ENCODE measurements at regions not wholly inside any gene's neighbourhood (a gene's known extent, or its start where the extent isn't known, plus 50 kb on each side); places are given as distances from the start of the nearest gene placed in this dataset.

- Histone ChIP-seq H3K36me3 (ENCODE audit: control insufficient read depth in 2 of 2, insufficient read depth in 2 of 2, low read length in 1 of 2) (no peaks in the 10 kb centered on the region), H3K4me3 (ENCODE audit: low read length in 2 of 2) (no peak overlapping the region), H3K4me1 (ENCODE audit: control insufficient read depth in 2 of 2, insufficient read depth in 2 of 2, low read length in 2 of 2) (no peaks in the 10 kb centered on the region), H3K27me3 (ENCODE audit: control insufficient read depth in 2 of 2, insufficient read depth in 1 of 2, low read length in 1 of 2) (no peaks in the 10 kb centered on the region), H3K27ac (ENCODE audit: low read depth in 1 of 2, low read length in 1 of 2) (no peak overlapping the region), H3K9me3 (ENCODE audit: control insufficient read depth in 2 of 2, insufficient read depth in 1 of 2, low read length in 1 of 2) (no peaks in the 10 kb centered on the region)
- WGBS, result 95% methylated on average over 1 of the region's 1 CpG
- DNase-seq (ENCODE audit: low read depth in 6 of 9, low spot score in 9 of 9), result peak in 1 of 9 donors; percentile 24
Observed at GRCh38 chr5:116911074-116911473, 336.5 kb upstream of the SEMA6A start.

GRCh38 chr5:116908537-116908936, 333.9 kb upstream of the SEMA6A start:
- WGBS, result 93% methylated on average over 1 of the region's 1 CpG
- no peak overlapping the region for H3K27ac ChIP-seq (ENCODE audit: low read depth in 1 of 2, low read length in 1 of 2)
- H3K36me3 ChIP-seq (ENCODE audit: control insufficient read depth in 2 of 2, insufficient read depth in 2 of 2, low read length in 1 of 2), result no peaks in the 10 kb centered on the region
- H3K4me1 ChIP-seq (ENCODE audit: control insufficient read depth in 2 of 2, insufficient read depth in 2 of 2, low read length in 2 of 2), result no peaks in the 10 kb centered on the region
- no peak for DNase-seq (ENCODE audit: low read depth in 6 of 9, low spot score in 9 of 9)
- H3K4me3 ChIP-seq (ENCODE audit: low read length in 2 of 2), result no peak overlapping the region
- H3K27me3 ChIP-seq (ENCODE audit: control insufficient read depth in 2 of 2, insufficient read depth in 1 of 2, low read length in 1 of 2), result no peaks in the 10 kb centered on the region
- no peaks in the 10 kb centered on the region for H3K9me3 ChIP-seq (ENCODE audit: control insufficient read depth in 2 of 2, insufficient read depth in 1 of 2, low read length in 1 of 2)

- DNase-seq (ENCODE audit: low read depth in 6 of 9, low spot score in 9 of 9), result no peak
- no peaks in the 10 kb centered on the region for H3K9me3 ChIP-seq (ENCODE audit: control insufficient read depth in 2 of 2, insufficient read depth in 1 of 2, low read length in 1 of 2)
- no peaks in the 10 kb centered on the region for H3K4me1 ChIP-seq (ENCODE audit: control insufficient read depth in 2 of 2, insufficient read depth in 2 of 2, low read length in 2 of 2)
- no peaks in the 10 kb centered on the region for H3K27me3 ChIP-seq (ENCODE audit: control insufficient read depth in 2 of 2, insufficient read depth in 1 of 2, low read length in 1 of 2)
- H3K4me3 ChIP-seq (ENCODE audit: low read length in 2 of 2), result no peak overlapping the region
- H3K27ac ChIP-seq (ENCODE audit: low read depth in 1 of 2, low read length in 1 of 2), result no peak overlapping the region
- H3K36me3 ChIP-seq (ENCODE audit: control insufficient read depth in 2 of 2, insufficient read depth in 2 of 2, low read length in 1 of 2), result no peaks in the 10 kb centered on the region
- WGBS, result 91% methylated on average over 3 of the region's 3 CpGs
Observed at GRCh38 chr5:116905885-116906284, 331.3 kb upstream of the SEMA6A start.

- DNase-seq (ENCODE audit: low read depth in 6 of 9, low spot score in 9 of 9), result no peak
- no peaks in the 10 kb centered on the region for H3K9me3 ChIP-seq (ENCODE audit: control insufficient read depth in 2 of 2, insufficient read depth in 1 of 2, low read length in 1 of 2)
- H3K36me3 ChIP-seq (ENCODE audit: control insufficient read depth in 2 of 2, insufficient read depth in 2 of 2, low read length in 1 of 2), result no peaks in the 10 kb centered on the region
- WGBS, result 97% methylated on average over 1 of the region's 1 CpG
- H3K4me3 ChIP-seq (ENCODE audit: low read length in 2 of 2), result no peak overlapping the region
- no peaks in the 10 kb centered on the region for H3K27me3 ChIP-seq (ENCODE audit: control insufficient read depth in 2 of 2, insufficient read depth in 1 of 2, low read length in 1 of 2)
- no peaks in the 10 kb centered on the region for H3K4me1 ChIP-seq (ENCODE audit: control insufficient read depth in 2 of 2, insufficient read depth in 2 of 2, low read length in 2 of 2)
- H3K27ac ChIP-seq (ENCODE audit: low read depth in 1 of 2, low read length in 1 of 2), result no peak overlapping the region
Observed at GRCh38 chr5:116900793-116901192, 326.2 kb upstream of the SEMA6A start.

- 84% methylated on average over 2 of the region's 2 CpGs for whole genome bisulfite sequencing
- Histone ChIP-seq H3K4me1 (ENCODE audit: control insufficient read depth in 2 of 2, insufficient read depth in 2 of 2, low read length in 2 of 2) (no peaks in the 10 kb centered on the region), H3K27me3 (ENCODE audit: control insufficient read depth in 2 of 2, insufficient read depth in 1 of 2, low read length in 1 of 2) (no peaks in the 10 kb centered on the region), H3K9me3 (ENCODE audit: control insufficient read depth in 2 of 2, insufficient read depth in 1 of 2, low read length in 1 of 2) (no peaks in the 10 kb centered on the region), H3K27ac (ENCODE audit: low read depth in 1 of 2, low read length in 1 of 2) (no peak overlapping the region), H3K4me3 (ENCODE audit: low read length in 2 of 2) (no peak overlapping the region), H3K36me3 (ENCODE audit: control insufficient read depth in 2 of 2, insufficient read depth in 2 of 2, low read length in 1 of 2) (no peaks in the 10 kb centered on the region)
- DNase-seq (ENCODE audit: low read depth in 6 of 9, low spot score in 9 of 9), result no peak
Observed at GRCh38 chr5:116898917-116899316, 324.3 kb upstream of the SEMA6A start.

GRCh38 chr5:116897291-116897690, 322.7 kb upstream of the SEMA6A start:
- H3K27me3 ChIP-seq (ENCODE audit: control insufficient read depth in 2 of 2, insufficient read depth in 1 of 2, low read length in 1 of 2), result no peaks in the 10 kb centered on the region
- no peaks in the 10 kb centered on the region for H3K9me3 ChIP-seq (ENCODE audit: control insufficient read depth in 2 of 2, insufficient read depth in 1 of 2, low read length in 1 of 2)
- no peaks in the 10 kb centered on the region for H3K36me3 ChIP-seq (ENCODE audit: control insufficient read depth in 2 of 2, insufficient read depth in 2 of 2, low read length in 1 of 2)
- DNase-seq (ENCODE audit: low read depth in 6 of 9, low spot score in 9 of 9), result no peak
- H3K4me1 ChIP-seq (ENCODE audit: control insufficient read depth in 2 of 2, insufficient read depth in 2 of 2, low read length in 2 of 2), result no peaks in the 10 kb centered on the region
- 96% methylated on average over 3 of the region's 3 CpGs for WGBS
- H3K27ac ChIP-seq (ENCODE audit: low read depth in 1 of 2, low read length in 1 of 2), result no peak overlapping the region
- no peak overlapping the region for H3K4me3 ChIP-seq (ENCODE audit: low read length in 2 of 2)

- Histone ChIP-seq H3K4me3 (ENCODE audit: low read length in 2 of 2) (no peak overlapping the region), H3K4me1 (ENCODE audit: control insufficient read depth in 2 of 2, insufficient read depth in 2 of 2, low read length in 2 of 2) (no peaks in the 10 kb centered on the region), H3K27ac (ENCODE audit: low read depth in 1 of 2, low read length in 1 of 2) (no peak overlapping the region), H3K9me3 (ENCODE audit: control insufficient read depth in 2 of 2, insufficient read depth in 1 of 2, low read length in 1 of 2) (no peaks in the 10 kb centered on the region), H3K27me3 (ENCODE audit: control insufficient read depth in 2 of 2, insufficient read depth in 1 of 2, low read length in 1 of 2) (no peaks in the 10 kb centered on the region), H3K36me3 (ENCODE audit: control insufficient read depth in 2 of 2, insufficient read depth in 2 of 2, low read length in 1 of 2) (no peaks in the 10 kb centered on the region)
- DNase-seq (ENCODE audit: low read depth in 6 of 9, low spot score in 9 of 9), result no peak
Observed at GRCh38 chr5:116896001-116896400, 321.4 kb upstream of the SEMA6A start.

GRCh38 chr5:116892993-116893392, 318.4 kb upstream of the SEMA6A start:
- Histone ChIP-seq H3K27me3 (ENCODE audit: control insufficient read depth in 2 of 2, insufficient read depth in 1 of 2, low read length in 1 of 2) (no peaks in the 10 kb centered on the region), H3K27ac (ENCODE audit: low read depth in 1 of 2, low read length in 1 of 2) (no peak overlapping the region), H3K9me3 (ENCODE audit: control insufficient read depth in 2 of 2, insufficient read depth in 1 of 2, low read length in 1 of 2) (no peaks in the 10 kb centered on the region), H3K36me3 (ENCODE audit: control insufficient read depth in 2 of 2, insufficient read depth in 2 of 2, low read length in 1 of 2) (no peaks in the 10 kb centered on the region), H3K4me1 (ENCODE audit: control insufficient read depth in 2 of 2, insufficient read depth in 2 of 2, low read length in 2 of 2) (no peaks in the 10 kb centered on the region), H3K4me3 (ENCODE audit: low read length in 2 of 2) (no peak overlapping the region)
- DNase-seq (ENCODE audit: low read depth in 6 of 9, low spot score in 9 of 9), result no peak

- no peak overlapping the region for H3K4me3 ChIP-seq (ENCODE audit: low read length in 2 of 2)
- DNase-seq (ENCODE audit: low read depth in 6 of 9, low spot score in 9 of 9), result no peak
- no peaks in the 10 kb centered on the region for H3K9me3 ChIP-seq (ENCODE audit: control insufficient read depth in 2 of 2, insufficient read depth in 1 of 2, low read length in 1 of 2)
- no peaks in the 10 kb centered on the region for H3K4me1 ChIP-seq (ENCODE audit: control insufficient read depth in 2 of 2, insufficient read depth in 2 of 2, low read length in 2 of 2)
- 100% methylated on average over 1 of the region's 1 CpG for WGBS
- no peaks in the 10 kb centered on the region for H3K27me3 ChIP-seq (ENCODE audit: control insufficient read depth in 2 of 2, insufficient read depth in 1 of 2, low read length in 1 of 2)
- no peak overlapping the region for H3K27ac ChIP-seq (ENCODE audit: low read depth in 1 of 2, low read length in 1 of 2)
- no peaks in the 10 kb centered on the region for H3K36me3 ChIP-seq (ENCODE audit: control insufficient read depth in 2 of 2, insufficient read depth in 2 of 2, low read length in 1 of 2)
Observed at GRCh38 chr5:116887104-116887503, 312.5 kb upstream of the SEMA6A start.

GRCh38 chr5:116885825-116886224, 311.2 kb upstream of the SEMA6A start:
- Histone ChIP-seq H3K27me3 (ENCODE audit: control insufficient read depth in 2 of 2, insufficient read depth in 1 of 2, low read length in 1 of 2) (no peaks in the 10 kb centered on the region), H3K4me1 (ENCODE audit: control insufficient read depth in 2 of 2, insufficient read depth in 2 of 2, low read length in 2 of 2) (no peaks in the 10 kb centered on the region), H3K4me3 (ENCODE audit: low read length in 2 of 2) (no peak overlapping the region), H3K9me3 (ENCODE audit: control insufficient read depth in 2 of 2, insufficient read depth in 1 of 2, low read length in 1 of 2) (no peaks in the 10 kb centered on the region), H3K36me3 (ENCODE audit: control insufficient read depth in 2 of 2, insufficient read depth in 2 of 2, low read length in 1 of 2) (no peaks in the 10 kb centered on the region), H3K27ac (ENCODE audit: low read depth in 1 of 2, low read length in 1 of 2) (no peak overlapping the region)
- no peak for DNase-seq (ENCODE audit: low read depth in 6 of 9, low spot score in 9 of 9)

All from thymus (tissue), 11 donors.